Uterus (tissue), 3 donors: ENCODE measurements at regions not wholly inside any gene's neighbourhood (a gene's known extent, or its start where the extent isn't known, plus 50 kb on each side); places are given as distances from the start of the nearest gene placed in this dataset.

Experiments used
- DNase-seq, 2 donors: peaks; one replicate each; pipeline ENCODE4 v3.0.0-alpha.2; 2019 to 2020
- H3K27ac ChIP-seq, 2 donors: fragments of 200-600 bp; sonication (generic); 1 replicate in 1 of 2; 2 replicates in 1 of 2; pipeline ENCODE4 v1.5.1; 2016 to 2018
- H3K27me3 ChIP-seq, 2 donors: fragments of 200-600 bp; sonication (generic); one replicate each; pipeline ENCODE4 v1.5.1; 2018 to 2019; ENCODE audit warnings: control low read depth in 1 of 2
- H3K36me3 ChIP-seq, 2 donors: fragments of 200-600 bp; sonication (generic); one replicate each; pipeline ENCODE4 v1.5.1; 2019; ENCODE audit warnings: control low read depth in 1 of 2
- H3K4me1 ChIP-seq, 2 donors: fragments of 200-600 bp; sonication (generic); one replicate each; pipeline ENCODE4 v1.5.1; 2018 to 2019; ENCODE audit warnings: control low read depth in 1 of 2
- H3K4me3 ChIP-seq, 2 donors: fragments of 200-600 bp; sonication (generic); 1 replicate in 1 of 2; 2 replicates in 1 of 2; pipeline ENCODE4 v1.5.1; 2018 to 2019; ENCODE audit warnings: mild to moderate bottlenecking in 1 of 2
- H3K9me3 ChIP-seq, 2 donors: fragments of 200-600 bp; sonication (generic); one replicate each; pipeline ENCODE4 v1.5.1; 2019; ENCODE audit warnings: control low read depth in 1 of 2
- CTCF ChIP-seq, 4 experiments: fragments of 200-600 bp in 2 of 4; fragments of 450-650 bp in 2 of 4; sonication (generic) in 2 of 4; IDR thresholded peaks; one replicate each; pipeline ENCODE4 v1.5.1; 2016 to 2019; ENCODE audit warnings: antibody characterized with exemption in 4 of 4, mild to moderate bottlenecking in 2 of 4, moderate library complexity in 1 of 4
- POLR2A ChIP-seq, 2 donors: fragments of 450-650 bp; IDR thresholded peaks; one replicate each; pipeline ENCODE4 v1.6.1; 2016; ENCODE audit warnings: antibody characterized with exemption in 2 of 2, mild to moderate bottlenecking in 1 of 2, moderate library complexity in 1 of 2
- intact Hi-C: fragments of 100-400 bp; cut with DNase I; formaldehyde crosslinking; loops from one replicate; pipeline ENCODE4 v1.15.1; 2023; ENCODE audit warnings: low total_unique reads
- donor health status: DM: yes; HTN: yes; CAD: no.

DNA sequence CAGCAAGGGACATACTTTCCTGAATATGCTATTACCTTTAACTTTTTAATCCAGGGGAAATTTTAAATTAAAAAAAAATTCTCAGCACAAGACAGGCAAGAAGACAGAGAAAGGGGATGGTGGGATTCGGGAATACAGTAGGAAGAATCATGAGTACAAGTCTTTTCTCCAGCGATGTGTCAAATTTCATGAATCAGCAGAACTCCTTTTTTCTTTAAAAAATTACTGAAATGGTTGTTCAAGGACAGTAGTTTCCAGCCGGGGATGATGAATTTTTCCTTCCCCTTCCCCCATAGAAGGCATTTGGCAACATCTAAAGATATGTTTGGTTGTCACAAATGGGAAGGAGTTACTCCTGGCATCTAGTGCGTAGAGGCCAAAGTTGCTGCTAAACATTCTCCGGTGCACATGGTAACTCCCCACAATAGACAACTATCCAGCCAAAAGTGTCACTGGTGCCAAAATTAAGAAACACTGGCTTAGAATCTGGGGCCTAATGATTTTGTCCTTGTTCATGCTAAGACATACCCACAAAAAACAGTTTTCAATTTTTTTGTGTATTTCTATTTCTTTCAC lies 450.2 kb downstream of the CBLN4 start:
- Histone ChIP-seq H3K27me3 (no peaks in the 10 kb centered on the region), H3K27ac (no peak overlapping the region), H3K4me3 (no peak overlapping the region), H3K36me3 (no peaks in the 10 kb centered on the region), H3K9me3 (no peaks in the 10 kb centered on the region), H3K4me1 (no peaks in the 10 kb centered on the region)
- DNase-seq: no peak
- TF ChIP-seq CTCF (IDR thresholded peaks at IDR 0.05) (no peak), POLR2A (IDR thresholded peaks at IDR 0.05) (no peak)
- intact Hi-C loops: no loop called here

GRCh38 chr20:55544638-55545037 lies 460.7 kb downstream of the CBLN4 start:
- Histone ChIP-seq H3K36me3 (no peaks in the 10 kb centered on the region), H3K9me3 (no peaks in the 10 kb centered on the region), H3K27ac (no peak overlapping the region), H3K27me3 (no peaks in the 10 kb centered on the region), H3K4me1 (no peaks in the 10 kb centered on the region), H3K4me3 (no peak overlapping the region)
- intact Hi-C loops: no loop called here
- no peak for DNase-seq
- TF ChIP-seq CTCF (IDR thresholded peaks at IDR 0.05) (no peak), POLR2A (IDR thresholded peaks at IDR 0.05) (no peak)

- H3K27me3 ChIP-seq: no peaks in the 10 kb centered on the region
- no peak overlapping the region for H3K27ac ChIP-seq
- no peak for DNase-seq
- intact Hi-C loops: no loop called here
- H3K4me3 ChIP-seq: no peak overlapping the region
- no peaks in the 10 kb centered on the region for H3K4me1 ChIP-seq
- H3K9me3 ChIP-seq: no peaks in the 10 kb centered on the region
- TF ChIP-seq POLR2A (IDR thresholded peaks at IDR 0.05) (no peak), CTCF (IDR thresholded peaks at IDR 0.05) (no peak)
- H3K36me3 ChIP-seq: no peaks in the 10 kb centered on the region
These were observed 464.8 kb downstream of the CBLN4 start for GRCh38 chr20:55540486-55540885.

DNA sequence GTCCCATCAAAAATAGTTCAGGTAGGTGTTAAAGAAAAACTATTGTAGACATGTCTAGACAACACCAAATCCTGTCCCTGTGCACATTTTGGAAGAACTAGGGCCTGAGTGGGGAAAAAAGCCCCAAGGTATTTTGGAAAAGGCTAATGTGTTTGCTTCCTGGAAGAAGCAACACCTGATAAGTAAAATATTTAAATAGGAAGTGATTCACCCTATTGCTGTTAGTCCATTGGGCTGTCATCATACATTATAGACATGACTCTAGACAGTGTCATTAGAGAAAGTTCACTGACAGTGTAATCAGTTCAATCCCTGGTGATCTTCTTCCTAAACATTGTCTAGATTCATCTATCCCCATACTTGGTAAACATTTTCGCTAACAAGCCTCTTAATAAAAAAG lies 465.3 kb downstream of the CBLN4 start:
- H3K4me1 ChIP-seq: no peaks in the 10 kb centered on the region
- intact Hi-C loops: no loop called here
- no peak overlapping the region for H3K27ac ChIP-seq
- no peaks in the 10 kb centered on the region for H3K36me3 ChIP-seq
- H3K27me3 ChIP-seq: no peaks in the 10 kb centered on the region
- H3K9me3 ChIP-seq: no peaks in the 10 kb centered on the region
- no peak for DNase-seq
- H3K4me3 ChIP-seq: no peak overlapping the region
- TF ChIP-seq POLR2A (IDR thresholded peaks at IDR 0.05) (no peak), CTCF (IDR thresholded peaks at IDR 0.05) (no peak)

- Histone ChIP-seq H3K27ac (no peak overlapping the region), H3K36me3 (no peaks in the 10 kb centered on the region), H3K4me1 (no peaks in the 10 kb centered on the region), H3K4me3 (no peak overlapping the region), H3K9me3 (no peaks in the 10 kb centered on the region), H3K27me3 (no peaks in the 10 kb centered on the region)
- no peak for TF ChIP-seq POLR2A (IDR thresholded peaks at IDR 0.05)
- TF ChIP-seq CTCF (IDR thresholded peaks at IDR 0.05): no peak
- intact Hi-C loops: no loop called here
- DNase-seq: no peak
These were observed 466.9 kb downstream of the CBLN4 start for GRCh38 chr20:55538261-55538908.
